Stimulated activated CD8-positive, alpha-beta memory T cell treated with anti-CD3 and anti-CD28 coated beads, Interleukin-4, amount 100 ng/mL, for 48 hours (primary cell): ENCODE measurements at regions not wholly inside any gene's neighbourhood (a gene's known extent, or its start where the extent isn't known, plus 50 kb on each side); places are given as distances from the start of the nearest gene placed in this dataset.
"Not testable (repeated sequence)": the region's sequence is repeated elsewhere in the genome, so short reads cannot be mapped to it uniquely, and the experiment has no call there.

ENCODE experiments used
- DNase-seq: peaks from one replicate; pipeline ENCODE4 v3.0.0-alpha.2; 2020

DNA sequence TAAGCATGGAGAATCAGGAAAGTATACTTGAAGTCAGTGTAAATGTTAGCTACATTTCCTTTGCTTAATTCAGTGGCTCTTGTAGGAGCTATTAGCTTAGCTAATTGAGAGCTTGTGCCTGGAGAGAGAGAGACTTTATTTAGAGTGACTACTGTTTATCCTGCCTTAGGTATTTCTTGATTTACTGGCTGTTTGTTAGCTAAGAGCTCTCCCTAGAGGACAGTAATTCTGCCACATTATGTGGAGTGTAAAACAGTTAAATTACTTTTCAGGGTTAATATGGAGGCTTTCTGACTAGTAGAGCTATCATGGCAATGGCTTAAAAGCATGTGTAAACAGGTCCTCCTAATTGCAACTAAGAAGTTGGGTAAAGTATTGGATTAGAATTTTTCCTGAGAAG is 306.5 kb upstream of the TECRL start:
- no peak for DNase-seq

DNA sequence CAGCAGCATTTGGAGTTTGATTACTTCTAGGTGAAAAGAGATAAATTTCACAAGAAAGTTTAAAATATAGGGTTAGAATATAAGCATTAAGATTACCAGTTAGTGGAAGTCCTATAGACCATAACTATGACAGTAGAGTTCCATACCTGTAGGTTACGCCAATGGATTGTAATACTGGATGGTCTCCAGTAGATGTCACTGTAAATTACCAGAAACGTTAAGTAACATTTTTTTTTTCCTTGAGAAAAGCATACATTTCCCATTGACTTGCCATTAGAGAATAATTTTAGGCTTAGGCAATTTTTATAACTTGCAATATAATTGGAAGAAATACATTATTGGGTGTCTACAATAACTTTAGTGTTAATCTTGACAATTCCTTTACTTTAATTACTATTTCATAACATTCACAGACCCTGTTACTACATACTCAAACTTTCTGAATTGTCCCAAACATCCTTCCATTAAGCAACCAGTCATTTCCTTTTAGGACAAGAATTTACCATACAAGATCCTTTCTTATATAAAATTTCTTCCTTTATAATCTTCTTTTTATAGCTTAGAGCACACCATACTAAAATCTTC is 304.1 kb upstream of the TECRL start:
- no peak for DNase-seq

DNA sequence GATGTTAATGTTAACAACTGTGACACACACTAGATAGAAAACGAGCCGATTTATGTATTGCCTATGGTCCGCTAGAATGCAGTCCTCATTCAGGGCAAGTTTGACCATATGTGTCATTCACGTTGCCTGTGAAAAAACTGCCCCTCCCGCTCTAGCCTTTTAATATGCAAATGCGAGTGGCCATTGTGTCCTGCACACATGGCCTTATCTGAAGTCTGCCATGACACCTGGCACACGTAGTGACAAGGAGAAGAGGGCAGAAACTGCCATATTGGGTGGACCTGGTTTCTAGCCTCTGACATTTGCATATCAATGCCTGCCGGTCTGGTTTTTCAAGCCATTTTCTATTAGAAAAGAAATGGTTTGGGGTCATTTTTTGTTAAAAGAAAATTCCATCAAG is 303.3 kb upstream of the TECRL start:
- no peak for DNase-seq

GRCh38 chr4:64705989-64706388 is 296.7 kb upstream of the TECRL start:
- DNase-seq, result no peak

DNA sequence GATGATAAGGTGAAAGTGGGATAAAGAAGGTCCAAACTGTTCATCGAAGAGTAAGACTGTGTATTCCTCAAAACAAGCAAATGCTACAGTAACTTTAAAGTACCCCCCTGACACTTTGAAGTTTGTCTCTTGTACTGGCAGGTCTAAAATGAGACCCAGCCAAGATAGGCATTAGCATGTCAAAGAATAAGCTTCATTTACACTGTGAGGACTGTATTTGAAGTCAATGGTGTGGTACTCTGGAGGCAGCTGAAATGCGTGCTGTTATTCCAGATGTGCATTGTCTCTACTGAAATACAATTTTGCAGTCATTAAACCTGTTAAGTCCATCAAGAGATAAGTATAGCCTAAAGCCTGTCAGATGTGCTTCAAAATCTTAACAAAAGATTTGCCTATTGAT is 288.9 kb upstream of the TECRL start:
- no peak for DNase-seq

DNA sequence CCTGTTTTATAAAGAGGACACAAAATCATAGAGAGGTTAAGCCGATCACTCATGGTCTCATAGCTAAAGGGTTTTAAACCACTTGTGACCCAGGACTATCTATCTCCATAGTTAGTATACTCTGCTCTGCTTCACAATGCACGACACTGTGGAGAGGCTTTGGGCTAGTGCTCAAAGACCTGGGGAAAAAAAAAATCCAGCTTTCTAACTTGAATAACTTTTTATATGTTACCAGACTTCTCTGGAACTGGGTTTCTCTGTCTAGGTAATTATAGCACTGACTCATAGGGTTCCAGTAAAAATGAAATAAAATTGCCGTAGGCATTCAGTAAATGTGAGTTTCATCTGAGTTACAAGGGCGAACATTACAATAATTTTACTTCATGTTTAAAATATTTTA is 273.7 kb upstream of the TECRL start:
- no peak for DNase-seq

DNA sequence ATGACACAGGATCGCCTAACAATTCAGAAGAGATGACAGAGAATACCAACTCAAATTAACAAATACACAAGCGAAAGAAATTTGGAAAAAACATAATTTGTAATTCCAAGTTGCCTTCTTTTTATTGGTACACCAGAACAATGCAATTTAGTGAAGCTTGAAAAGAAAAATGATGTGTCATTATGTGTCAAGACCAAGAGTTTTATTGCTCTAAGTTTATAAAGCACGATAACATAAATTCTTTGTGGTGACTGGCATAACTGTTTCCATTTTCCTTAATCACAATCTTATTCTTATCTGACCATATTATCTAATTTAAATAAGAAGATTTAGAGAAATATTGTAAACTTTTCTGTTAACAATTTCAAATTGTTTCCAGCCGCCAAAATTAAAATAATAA is 273.2 kb upstream of the TECRL start:
- DNase-seq, result no peak

DNA sequence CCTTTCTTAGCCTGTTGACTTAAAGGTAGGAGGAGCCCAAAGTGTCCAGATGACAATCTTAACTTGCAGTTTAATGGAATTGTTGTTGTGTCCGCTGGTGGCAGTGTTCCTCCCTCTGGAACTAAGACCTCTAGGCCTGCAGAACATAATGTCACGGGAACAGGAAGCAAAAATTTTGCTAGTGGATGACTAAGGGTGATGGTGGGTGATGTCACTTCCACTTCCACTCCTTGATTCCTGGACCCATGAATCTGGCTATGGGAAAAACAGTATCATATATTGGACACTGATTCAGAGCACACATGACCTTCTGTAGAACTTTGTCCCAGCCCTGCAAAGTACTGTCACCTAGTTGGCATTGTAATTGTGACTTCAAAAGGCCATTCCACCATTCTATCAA is 263.9 kb upstream of the TECRL start:
- DNase-seq, result not testable (repeated sequence)

- no peak for DNase-seq
Observed at GRCh38 chr4:64670647-64671046, 261.4 kb upstream of the TECRL start.

- DNase-seq, result no peak
Observed at GRCh38 chr4:64643841-64644240, 234.6 kb upstream of the TECRL start.

GRCh38 chr4:64642936-64643335 is 233.7 kb upstream of the TECRL start:
- DNase-seq, result no peak

DNA sequence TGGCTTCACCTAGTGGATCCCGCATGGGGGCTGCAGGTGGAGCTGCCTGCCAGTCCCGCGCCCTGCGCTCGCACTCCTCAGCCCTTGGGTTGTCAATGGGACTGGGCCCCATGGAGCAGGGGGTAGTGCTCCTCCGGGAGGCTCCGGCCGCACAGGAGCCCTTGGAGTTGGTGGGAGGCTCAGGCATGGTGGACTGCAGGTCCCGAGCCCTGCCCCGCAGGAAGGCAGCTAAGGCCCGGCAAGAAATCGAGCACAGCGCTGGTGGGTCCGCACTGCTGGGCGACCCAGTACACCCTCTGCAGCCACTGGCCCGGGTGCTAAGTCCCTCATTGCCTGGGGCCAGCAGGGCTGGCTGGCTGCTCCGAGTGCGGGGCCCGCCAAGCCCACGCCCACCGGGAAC is 231.2 kb upstream of the TECRL start:
- not testable (repeated sequence) for DNase-seq

- DNase-seq, result no peak
Observed at GRCh38 chr4:64625438-64625837, 216.2 kb upstream of the TECRL start.

DNA sequence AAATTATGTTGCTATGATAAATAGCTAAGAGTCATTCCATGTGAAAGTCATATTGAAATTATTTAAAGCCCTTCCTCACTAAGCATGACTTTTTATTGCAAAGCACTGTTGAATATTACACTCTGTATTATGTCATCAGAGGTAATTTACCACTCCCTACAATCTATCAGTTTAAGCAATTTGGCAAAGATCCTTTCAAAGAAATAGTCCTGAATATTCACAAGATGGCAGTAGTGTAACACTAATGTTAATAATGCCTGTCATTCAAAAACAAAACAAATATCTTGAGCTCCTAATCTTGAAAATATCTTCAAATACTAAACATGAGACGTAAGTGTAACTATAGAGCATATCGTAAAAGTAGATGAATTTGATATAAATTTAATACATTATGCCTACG is 208.6 kb upstream of the TECRL start:
- DNase-seq, result no peak

GRCh38 chr4:64614276-64614675 is 205.0 kb upstream of the TECRL start:
- DNase-seq, result no peak

DNA sequence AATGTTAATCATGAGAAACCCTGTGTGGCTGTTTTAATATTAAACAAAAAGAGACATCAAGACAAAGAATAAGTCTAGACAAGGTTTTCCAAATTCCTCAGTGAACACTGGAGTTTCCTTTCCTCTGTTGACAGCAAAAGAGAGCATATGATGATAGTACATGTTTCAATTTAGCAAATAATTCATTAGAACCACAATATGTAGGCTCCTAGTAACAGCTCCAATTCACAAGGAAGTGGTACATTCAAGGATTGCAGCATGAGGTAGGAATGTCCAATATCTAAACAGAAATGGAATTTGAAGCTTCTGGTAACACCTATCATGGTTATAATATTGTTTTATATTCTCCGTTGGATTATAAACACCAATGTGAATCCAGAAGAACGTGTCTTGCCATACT is 203.8 kb upstream of the TECRL start:
- no peak for DNase-seq

GRCh38 chr4:64598066-64598465 is 188.8 kb upstream of the TECRL start:
- DNase-seq, result no peak

- no peak for DNase-seq
Observed at GRCh38 chr4:64594723-64595122, 185.5 kb upstream of the TECRL start.

- DNase-seq, result no peak
Observed at GRCh38 chr4:64588507-64588906, 179.3 kb upstream of the TECRL start.

DNA sequence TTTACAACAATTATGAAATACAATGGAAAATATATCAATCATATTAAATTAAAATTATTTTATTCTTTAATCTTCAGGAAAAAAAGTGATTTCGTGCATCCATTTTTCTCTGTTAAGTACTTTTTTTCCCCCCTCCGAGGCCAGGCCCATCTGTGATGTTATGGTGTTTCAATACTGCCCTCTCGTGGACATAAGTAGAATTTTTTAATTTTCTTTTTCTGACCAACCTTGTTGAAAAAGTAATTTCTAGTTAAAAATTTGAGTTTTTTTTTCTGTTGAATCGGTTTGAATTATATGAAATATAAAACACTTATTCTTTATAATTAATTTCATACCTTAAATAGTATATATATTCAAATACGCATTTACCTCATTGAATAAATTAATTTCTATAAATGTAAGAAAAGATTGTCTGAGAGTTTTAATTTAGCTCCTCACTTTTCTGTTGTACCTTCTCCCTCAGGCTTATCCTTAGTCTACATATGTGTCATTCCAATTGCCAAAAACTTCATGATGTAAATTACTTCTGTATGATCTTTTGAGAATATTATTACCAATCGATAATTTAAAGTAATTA is 175.8 kb upstream of the TECRL start:
- DNase-seq, result no peak

- no peak for DNase-seq
Observed at GRCh38 chr4:64584125-64584524, 174.9 kb upstream of the TECRL start.

DNA sequence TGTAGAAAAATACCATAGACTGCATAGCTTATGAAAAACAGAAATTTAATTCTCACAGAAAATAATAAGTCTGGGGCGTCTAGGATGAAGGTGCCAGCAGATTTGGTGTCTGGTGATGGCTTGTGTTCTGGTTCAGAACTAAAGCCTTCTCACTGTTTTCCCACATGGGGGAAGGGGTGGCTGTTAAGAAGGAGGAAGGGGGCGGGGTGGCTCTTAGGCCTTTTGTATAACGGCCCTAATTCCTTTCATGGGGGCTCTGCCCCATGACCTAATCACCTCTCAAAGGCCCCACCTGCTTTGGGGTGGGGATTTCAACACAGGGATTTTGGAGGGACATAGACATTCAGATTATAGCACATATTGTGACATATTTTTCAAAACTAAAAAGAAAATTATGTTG is 173.2 kb upstream of the TECRL start:
- DNase-seq, result no peak

GRCh38 chr4:64581422-64581821 is 172.2 kb upstream of the TECRL start:
- DNase-seq, result no peak

GRCh38 chr4:64564126-64564525 is 154.9 kb upstream of the TECRL start:
- DNase-seq, result no peak

DNA sequence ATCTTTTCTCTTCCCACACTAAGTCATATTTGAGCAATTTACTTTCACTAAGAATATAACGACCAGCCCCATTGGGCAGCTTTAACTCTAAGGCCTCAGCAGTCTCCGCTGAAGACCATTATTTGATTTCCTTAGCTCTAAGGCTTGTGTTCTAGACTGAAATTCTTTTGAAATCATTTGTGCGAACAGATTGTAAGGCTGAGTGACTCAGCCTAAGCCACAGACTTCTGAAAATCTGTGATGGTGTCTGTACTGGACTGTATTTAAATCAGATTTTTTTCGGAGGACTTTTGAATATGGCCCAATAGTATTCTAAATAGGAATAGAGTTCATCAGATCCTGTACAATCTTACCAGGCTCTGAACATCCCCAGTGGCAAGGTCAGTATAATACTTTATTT is 150.3 kb upstream of the TECRL start:
- no peak for DNase-seq

DNA sequence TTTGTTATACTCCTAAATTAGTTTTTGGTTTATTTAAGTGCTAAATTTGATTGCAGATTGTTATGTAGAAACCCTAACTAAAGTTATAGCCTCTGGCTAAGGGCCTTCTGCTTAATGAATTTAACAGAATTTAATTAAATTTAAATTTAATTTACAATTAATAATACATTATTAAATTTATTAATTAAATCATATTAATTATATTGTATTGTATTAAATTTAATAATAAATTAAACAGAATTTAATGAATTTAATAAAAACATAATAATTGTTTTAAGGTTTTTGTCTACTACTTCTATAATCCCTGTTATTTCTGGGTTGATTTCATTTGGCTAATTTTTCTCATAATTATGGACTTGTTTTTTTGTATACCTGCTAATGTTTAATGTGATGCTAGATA is 141.9 kb upstream of the TECRL start:
- no peak for DNase-seq
